ACC112 (cell line): ENCODE measurements at regions not wholly inside any gene's neighbourhood (a gene's known extent, or its start where the extent isn't known, plus 50 kb on each side); places are given as distances from the start of the nearest gene placed in this dataset.
"Not testable (repeated sequence)": the region's sequence is repeated elsewhere in the genome, so short reads cannot be mapped to it uniquely, and the experiment has no call there.

Experiments used
- H2AFZ ChIP-seq: fragments of 200-600 bp; sonication (generic); one replicate; pipeline ENCODE4 v1.6.0; 2017; ENCODE audit warnings: antibody characterized with exemption, low read length; ENCODE audit not compliant: unreplicated experiment
- H3K27ac ChIP-seq: fragments of 200-600 bp; sonication (generic); 2 replicates; pipeline ENCODE4 v1.5.1; 2014; ENCODE audit warnings: low read depth, mild to moderate bottlenecking, antibody characterized with exemption, low read length, moderate library complexity
- H3K27me3 ChIP-seq: fragments of 200-600 bp; sonication (generic); 2 replicates; pipeline ENCODE4 v1.6.1; 2014; ENCODE audit warnings: mild to moderate bottlenecking, antibody characterized with exemption, low read length, moderate library complexity, mixed read lengths; ENCODE audit not compliant: insufficient read depth
- H3K36me3 ChIP-seq: fragments of 200-600 bp; sonication (generic); 2 replicates; pipeline ENCODE4 v1.6.1; 2016; ENCODE audit warnings: mild to moderate bottlenecking, antibody characterized with exemption, low read length, moderate library complexity, mixed read lengths; ENCODE audit not compliant: insufficient read depth
- H3K4me1 ChIP-seq: fragments of 200-600 bp; sonication (generic); one replicate; pipeline ENCODE4 v1.6.1; 2016; ENCODE audit warnings: low read length, mixed read lengths; ENCODE audit not compliant: insufficient read depth, unreplicated experiment, control insufficient read depth
- H3K4me3 ChIP-seq: fragments of 200-600 bp; sonication (generic); 2 replicates; pipeline ENCODE4 v1.5.1; 2014; ENCODE audit warnings: mild to moderate bottlenecking, low read depth, low read length
- H3K79me2 ChIP-seq: fragments of 200-600 bp; sonication (generic); one replicate; pipeline ENCODE4 v1.6.0; 2016; ENCODE audit warnings: low read length; ENCODE audit not compliant: control insufficient read depth, unreplicated experiment, insufficient read depth

DNA sequence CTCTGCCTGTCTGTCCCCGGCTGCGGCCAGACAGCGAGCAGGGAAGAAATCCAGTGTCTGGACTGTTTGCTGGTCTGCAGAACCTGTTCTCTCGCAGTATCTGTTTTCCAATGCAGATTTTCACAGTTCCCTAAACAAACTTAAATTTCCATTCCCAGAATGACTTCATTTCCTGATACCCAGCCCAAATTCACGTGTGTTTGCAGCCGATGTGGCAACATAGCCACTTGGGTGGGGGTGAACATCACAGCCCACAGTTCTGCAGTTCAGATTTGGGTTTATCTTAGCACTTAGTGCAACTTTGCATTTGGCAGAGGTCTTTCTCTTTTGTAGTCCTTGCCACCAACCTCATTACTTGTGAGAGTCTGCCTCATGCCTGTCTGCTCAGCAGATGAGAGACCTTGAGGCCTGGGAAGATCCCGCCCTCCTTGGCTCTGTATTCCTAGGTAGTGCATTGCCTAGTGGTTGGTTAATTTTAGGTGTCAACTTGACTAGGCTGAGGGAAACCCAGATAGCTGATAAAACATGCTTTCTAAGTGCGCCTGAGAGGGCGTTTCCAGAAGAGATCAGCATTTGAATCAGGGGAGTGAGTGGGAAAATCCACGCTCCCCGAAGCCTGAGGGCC is 122.8 kb upstream of the FAM20C start:
- H3K36me3 ChIP-seq, H3K4me3 ChIP-seq, H3K27ac ChIP-seq, H3K27me3 ChIP-seq, H3K79me2 ChIP-seq, H2AFZ ChIP-seq, H3K4me1 ChIP-seq: not testable (repeated sequence)

- not testable (repeated sequence) for H3K4me1 ChIP-seq, H2AFZ ChIP-seq, H3K79me2 ChIP-seq, H3K4me3 ChIP-seq, H3K36me3 ChIP-seq, H3K27ac ChIP-seq, H3K27me3 ChIP-seq
These were observed 122.2 kb upstream of the FAM20C start for GRCh38 chr7:70207-70606.

DNA sequence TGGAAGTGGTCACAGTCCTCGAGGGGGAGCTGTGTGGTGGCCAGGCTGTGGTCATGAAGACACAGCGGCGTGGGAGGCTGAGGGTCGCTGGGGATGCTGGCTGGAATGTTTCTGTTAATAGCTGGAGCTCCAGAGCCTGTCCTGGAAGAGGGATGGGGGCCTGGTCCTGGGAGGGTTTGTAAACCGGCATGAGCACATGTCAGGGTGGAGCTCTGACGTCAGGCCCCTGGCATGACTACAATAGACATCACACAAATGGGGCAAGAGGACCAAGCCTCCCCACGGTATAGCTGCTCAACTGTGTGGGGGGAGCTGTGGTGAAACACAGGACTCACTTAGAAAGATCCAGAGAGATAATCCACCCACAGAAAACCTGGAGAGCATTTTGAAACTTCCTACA is 121.4 kb upstream of the FAM20C start:
- not testable (repeated sequence) for H3K27me3 ChIP-seq, H3K36me3 ChIP-seq, H3K4me3 ChIP-seq, H3K27ac ChIP-seq, H3K4me1 ChIP-seq, H3K79me2 ChIP-seq, H2AFZ ChIP-seq

DNA sequence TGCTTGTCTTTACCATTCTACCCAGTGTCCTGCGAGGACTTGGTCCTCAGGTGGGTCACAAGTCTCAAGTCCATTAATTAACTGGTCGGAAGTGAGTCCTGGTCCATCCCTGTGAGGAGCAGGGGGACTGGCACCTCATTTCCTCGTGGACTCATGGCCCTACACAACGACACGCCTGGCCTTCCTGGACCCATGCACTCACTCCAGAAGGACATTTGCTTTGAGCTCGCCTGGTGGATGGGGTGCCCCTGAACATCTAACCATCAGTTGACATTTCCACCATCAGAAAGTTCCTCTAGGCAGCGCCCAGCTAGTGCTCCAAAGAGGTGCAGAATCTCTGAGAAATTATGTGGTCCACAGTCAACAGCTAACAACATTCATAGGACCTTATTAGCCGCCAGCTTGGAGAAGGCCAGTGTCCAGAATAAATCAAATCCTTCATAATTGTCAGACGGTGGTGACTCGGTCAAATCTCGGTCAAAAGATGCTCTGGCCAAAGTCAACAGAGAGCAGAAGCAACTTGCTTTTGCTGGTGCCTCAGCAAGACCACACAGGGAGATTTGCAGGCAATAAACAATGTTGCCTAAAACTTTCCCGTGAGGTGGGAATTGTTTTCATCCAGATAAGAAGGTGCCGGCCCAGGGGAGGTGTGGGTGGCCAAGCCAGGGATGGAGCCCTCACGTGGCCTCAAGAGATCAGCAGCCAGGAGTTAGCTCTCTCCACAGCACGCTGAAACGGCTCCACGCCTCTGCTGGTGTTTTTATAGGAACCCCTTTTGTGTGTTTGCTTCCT is 119.9 kb upstream of the FAM20C start:
- not testable (repeated sequence) for H3K79me2 ChIP-seq, H3K36me3 ChIP-seq, H3K27ac ChIP-seq, H3K4me1 ChIP-seq, H3K4me3 ChIP-seq, H2AFZ ChIP-seq, H3K27me3 ChIP-seq

DNA sequence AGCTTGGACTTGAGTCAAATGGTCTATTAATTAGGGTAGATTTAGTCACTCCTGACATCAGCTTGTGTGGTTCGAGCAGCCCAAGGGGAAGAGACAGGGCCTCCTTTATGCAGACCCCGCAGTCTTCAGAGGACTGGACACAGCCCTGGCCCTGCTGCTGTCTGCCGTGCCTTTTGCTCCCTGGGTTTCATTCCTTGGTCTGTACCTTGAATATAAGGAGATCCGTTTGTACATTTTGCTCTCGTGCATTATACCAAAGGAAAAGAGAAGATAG is 119.4 kb upstream of the FAM20C start:
- H3K4me3 ChIP-seq, H3K4me1 ChIP-seq, H3K27me3 ChIP-seq, H3K27ac ChIP-seq, H3K79me2 ChIP-seq, H2AFZ ChIP-seq, H3K36me3 ChIP-seq: not testable (repeated sequence)

DNA sequence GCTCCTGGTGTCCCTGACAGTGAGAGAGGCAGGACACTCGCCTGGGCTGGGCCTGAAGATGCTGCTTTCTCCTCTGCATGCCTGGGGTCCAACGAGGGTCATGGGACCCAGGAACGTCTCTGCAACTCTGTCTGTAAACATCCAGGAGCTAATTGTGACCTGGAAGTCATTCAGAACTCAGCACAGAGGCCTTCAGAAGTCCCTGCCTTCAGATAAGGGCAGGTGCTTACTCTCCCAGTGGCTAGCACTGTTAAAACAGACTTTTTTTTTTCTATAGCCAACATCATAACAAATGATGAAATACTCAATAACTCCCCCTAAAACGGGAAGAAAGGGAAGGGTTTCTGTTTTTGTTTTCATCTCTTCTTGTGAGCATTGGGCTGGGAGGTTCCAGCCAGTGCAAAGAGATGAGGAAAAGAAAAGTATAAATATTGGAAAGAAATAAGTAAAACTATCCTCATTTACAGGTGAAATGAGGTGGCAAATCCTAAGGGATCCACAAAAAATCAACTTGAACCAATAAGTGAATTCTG is 118.3 kb upstream of the FAM20C start:
- H3K36me3 ChIP-seq, H3K4me1 ChIP-seq, H3K79me2 ChIP-seq, H3K27ac ChIP-seq, H3K4me3 ChIP-seq, H3K27me3 ChIP-seq, H2AFZ ChIP-seq: not testable (repeated sequence)

GRCh38 chr7:75511-75910 is 116.9 kb upstream of the FAM20C start:
- H3K4me3 ChIP-seq, H3K79me2 ChIP-seq, H3K27me3 ChIP-seq, H3K36me3 ChIP-seq, H3K4me1 ChIP-seq, H3K27ac ChIP-seq, H2AFZ ChIP-seq: not testable (repeated sequence)

DNA sequence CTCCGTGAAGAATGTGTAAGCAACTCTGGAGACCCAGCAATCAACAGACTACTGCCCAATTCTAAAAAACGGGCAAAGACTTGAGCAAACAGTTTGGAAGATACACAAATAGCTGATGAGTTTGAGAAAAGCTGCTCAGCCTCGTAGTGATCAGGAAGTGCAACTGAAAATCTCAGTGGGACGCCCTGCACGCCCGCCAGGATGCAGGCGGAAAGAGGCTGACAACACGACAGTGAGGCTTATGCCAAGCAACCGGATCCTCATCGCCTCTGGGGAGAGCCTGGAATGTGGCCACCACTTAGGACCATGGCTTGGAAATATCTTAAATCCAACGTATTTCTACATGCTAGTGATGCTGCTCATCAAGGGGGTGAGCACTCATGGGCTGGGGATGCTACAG is 116.2 kb upstream of the FAM20C start:
- not testable (repeated sequence) for H3K27me3 ChIP-seq, H2AFZ ChIP-seq, H3K36me3 ChIP-seq, H3K79me2 ChIP-seq, H3K27ac ChIP-seq, H3K4me3 ChIP-seq, H3K4me1 ChIP-seq

DNA sequence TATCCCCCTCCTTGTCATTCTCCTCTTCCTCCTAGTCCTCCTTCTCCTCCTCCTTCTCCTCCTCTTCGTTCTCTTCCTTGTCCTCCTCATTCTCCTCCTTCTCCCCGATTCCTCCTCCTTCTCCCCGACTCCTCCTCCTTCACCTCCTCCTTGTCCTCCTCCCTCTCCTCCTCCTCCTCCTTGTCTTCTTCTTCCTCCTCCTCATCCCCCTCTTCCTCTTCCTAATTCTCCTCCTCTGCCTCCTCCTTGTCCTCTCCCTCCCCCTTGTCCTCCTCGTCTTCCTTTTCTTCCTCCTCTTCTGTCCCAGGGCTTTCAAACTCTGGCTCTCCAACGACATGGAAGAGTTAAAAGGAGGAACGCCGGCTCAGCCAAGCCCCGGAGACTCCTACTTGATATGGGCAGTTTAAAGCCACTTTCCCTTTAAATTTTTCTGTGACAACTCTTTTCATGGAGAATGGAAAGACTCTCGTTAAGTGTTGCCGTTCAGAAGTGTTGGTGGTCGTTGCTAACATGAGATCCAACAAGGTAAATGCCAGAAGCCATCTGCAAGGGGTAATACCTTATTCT is 115.5 kb upstream of the FAM20C start:
- H2AFZ ChIP-seq, H3K79me2 ChIP-seq, H3K4me1 ChIP-seq, H3K27me3 ChIP-seq, H3K36me3 ChIP-seq, H3K4me3 ChIP-seq, H3K27ac ChIP-seq: not testable (repeated sequence)

DNA sequence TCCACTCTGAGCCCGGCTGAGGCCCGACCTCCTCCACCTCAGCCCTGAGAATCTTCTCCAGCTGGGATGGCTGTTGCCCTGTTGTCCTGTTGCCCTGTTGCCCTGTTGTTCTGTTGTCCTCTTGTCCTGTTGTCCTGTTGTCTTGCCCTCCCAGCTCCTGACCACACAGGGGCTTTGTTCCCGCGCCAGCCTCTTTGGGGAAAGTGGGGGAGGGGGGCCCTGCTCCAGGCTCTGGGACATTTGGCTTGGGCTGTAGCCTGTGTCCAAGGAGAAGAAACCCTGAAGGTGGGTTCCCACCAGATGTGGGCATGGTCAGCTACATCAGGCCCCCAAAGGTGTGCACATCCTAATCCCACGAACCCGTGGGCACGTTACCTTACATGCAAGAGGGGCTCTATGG is 113.5 kb upstream of the FAM20C start:
- not testable (repeated sequence) for H3K4me1 ChIP-seq, H2AFZ ChIP-seq, H3K27me3 ChIP-seq, H3K79me2 ChIP-seq, H3K27ac ChIP-seq, H3K4me3 ChIP-seq, H3K36me3 ChIP-seq

GRCh38 chr7:79400-80055 is 112.8 kb upstream of the FAM20C start:
- H3K4me1 ChIP-seq, H2AFZ ChIP-seq, H3K4me3 ChIP-seq, H3K27me3 ChIP-seq, H3K27ac ChIP-seq, H3K79me2 ChIP-seq, H3K36me3 ChIP-seq: not testable (repeated sequence)
